Hepatocyte (in vitro differentiated cells): ENCODE measurements at regions not wholly inside any gene's neighbourhood (a gene's known extent, or its start where the extent isn't known, plus 50 kb on each side); places are given as distances from the start of the nearest gene placed in this dataset.

ENCODE experiments used
- DNase-seq: peaks from one replicate; pipeline ENCODE4 v3.0.0-alpha.2; 2016; ENCODE audit warnings: low spot score
- H2AFZ ChIP-seq: fragments of 200-600 bp; sonication (generic); 2 replicates; pipeline ENCODE4 v1.6.0; 2016; ENCODE audit warnings: antibody characterized with exemption, mild to moderate bottlenecking
- H3K27ac ChIP-seq: fragments of 200-600 bp; sonication (generic); 2 replicates; pipeline ENCODE4 v1.5.1; 2016; ENCODE audit warnings: mild to moderate bottlenecking
- H3K27me3 ChIP-seq: fragments of 200-600 bp; sonication (generic); 2 replicates; pipeline ENCODE4 v1.6.1; 2016
- H3K36me3 ChIP-seq: fragments of 200-600 bp; sonication (generic); replicated peaks from 2 replicates; pipeline ENCODE4 v1.5.1; 2016; ENCODE audit warnings: low read depth; ENCODE audit not compliant: insufficient read depth
- H3K4me1 ChIP-seq: fragments of 200-600 bp; sonication (generic); 2 replicates; pipeline ENCODE4 v1.5.1; 2016; ENCODE audit warnings: mild to moderate bottlenecking, moderate library complexity; ENCODE audit not compliant: insufficient read depth
- H3K4me2 ChIP-seq: fragments of 200-600 bp; sonication (generic); 2 replicates; pipeline ENCODE4 v1.6.0; 2016
- H3K4me3 ChIP-seq: fragments of 200-600 bp; sonication (generic); 2 replicates; pipeline ENCODE4 v1.5.1; 2016; ENCODE audit warnings: mild to moderate bottlenecking
- H3K79me2 ChIP-seq: fragments of 200-600 bp; sonication (generic); 2 replicates; pipeline ENCODE4 v1.6.0; 2017; ENCODE audit warnings: mild to moderate bottlenecking
- H3K9me2 ChIP-seq: fragments of 200-600 bp; sonication (generic); replicated peaks from 2 replicates; pipeline ENCODE4 v1.6.0; 2017; ENCODE audit warnings: mild to moderate bottlenecking; ENCODE audit not compliant: insufficient read depth
- H3K9me3 ChIP-seq: fragments of 200-600 bp; sonication (generic); 2 replicates; pipeline ENCODE4 v1.5.1; 2016; ENCODE audit warnings: low read depth, mild to moderate bottlenecking
- H4K20me1 ChIP-seq: fragments of 200-600 bp; sonication (generic); 2 replicates; pipeline ENCODE4 v1.6.0; 2016; ENCODE audit warnings: mild to moderate bottlenecking; ENCODE audit not compliant: insufficient read depth, poor library complexity, severe bottlenecking
- CTCF ChIP-seq: fragments of 200-600 bp; sonication (generic); IDR thresholded peaks from 2 replicates; pipeline ENCODE4 v1.5.1; 2016; ENCODE audit warnings: antibody characterized with exemption, mild to moderate bottlenecking; ENCODE audit not compliant: poor library complexity
- EZH2 ChIP-seq: fragments of 200-600 bp; sonication (generic); IDR thresholded peaks from 2 replicates; pipeline ENCODE4 v1.6.1; 2016; ENCODE audit warnings: antibody characterized with exemption, mild to moderate bottlenecking, borderline replicate concordance
- EZH2phosphoT487 ChIP-seq: fragments of 200-600 bp; sonication (generic); IDR thresholded peaks from one replicate; pipeline ENCODE4 v1.6.1; 2018; ENCODE audit warnings: antibody characterized with exemption, mild to moderate bottlenecking, low read depth, moderate library complexity; ENCODE audit not compliant: unreplicated experiment, severe bottlenecking
- WGBS: methylation state at CpG from one replicate; pipeline ENCODE4 v1.1.6; 2016; ENCODE audit warnings: low lambda C conversion rate; ENCODE audit errors: missing lambda C conversion rate; 5-methylcytosine and 5-hydroxymethylcytosine counted together

GRCh38 chr11:21806508-21806907 is 386.4 kb upstream of the ANO5 start:
- DNase-seq = no peak

GRCh38 chr11:21806947-21807346 is 385.9 kb upstream of the ANO5 start:
- no peaks in the 10 kb centered on the region for H3K9me3 ChIP-seq
- H3K36me3 ChIP-seq = no peaks in the 10 kb centered on the region
- no peaks in the 10 kb centered on the region for H3K79me2 ChIP-seq
- no peaks in the 10 kb centered on the region for H3K9me2 ChIP-seq
- no peak overlapping the region for H3K27ac ChIP-seq
- H3K27me3 ChIP-seq = no peaks in the 10 kb centered on the region
- TF ChIP-seq CTCF = no peak
- TF ChIP-seq EZH2phosphoT487 = no peak
- no peak for TF ChIP-seq EZH2
- H3K4me1 ChIP-seq = no peaks in the 10 kb centered on the region
- WGBS = 70% methylated on average over 1 of the region's 1 CpG
- H4K20me1 ChIP-seq = no peaks in the 10 kb centered on the region
- H3K4me2 ChIP-seq = no peak overlapping the region
- H2AFZ ChIP-seq = no peak overlapping the region
- DNase-seq = no peak
- no peak overlapping the region for H3K4me3 ChIP-seq

More at GRCh38 chr11:21806508-21806907, 386.4 kb upstream of the ANO5 start:
- no peaks in the 10 kb centered on the region for H3K36me3 ChIP-seq
- no peak overlapping the region for H3K4me3 ChIP-seq
- H3K27me3 ChIP-seq = no peaks in the 10 kb centered on the region
- no peaks in the 10 kb centered on the region for H4K20me1 ChIP-seq
- no peaks in the 10 kb centered on the region for H3K79me2 ChIP-seq
- H3K4me1 ChIP-seq = no peaks in the 10 kb centered on the region
- H3K27ac ChIP-seq = no peak overlapping the region
- no peak for TF ChIP-seq CTCF
- TF ChIP-seq EZH2phosphoT487 = no peak
- no peak for TF ChIP-seq EZH2
- H3K4me2 ChIP-seq = no peak overlapping the region
- H2AFZ ChIP-seq = no peak overlapping the region
- WGBS = 58% methylated on average over 1 of the region's 1 CpG
- no peaks in the 10 kb centered on the region for H3K9me2 ChIP-seq
- H3K9me3 ChIP-seq = no peaks in the 10 kb centered on the region

- Histone ChIP-seq H3K27me3 (no peaks in the 10 kb centered on the region), H3K4me1 (no peaks in the 10 kb centered on the region), H2AFZ (no peak overlapping the region), H3K4me2 (no peak overlapping the region), H3K27ac (no peak overlapping the region), H3K4me3 (no peak overlapping the region), H3K9me3 (no peaks in the 10 kb centered on the region), H3K36me3 (no peaks in the 10 kb centered on the region), H3K9me2 (no peaks in the 10 kb centered on the region), H4K20me1 (no peaks in the 10 kb centered on the region), H3K79me2 (no peaks in the 10 kb centered on the region)
- TF ChIP-seq CTCF (no peak), EZH2phosphoT487 (no peak), EZH2 (no peak)
- no peak for DNase-seq
- WGBS = 42% methylated on average over 2 of the region's 2 CpGs
Measured at GRCh38 chr11:21807350-21807749, 385.5 kb upstream of the ANO5 start.

GRCh38 chr11:21810650-21811049 is 382.2 kb upstream of the ANO5 start:
- Histone ChIP-seq H3K4me3 (no peak overlapping the region), H3K27me3 (no peaks in the 10 kb centered on the region), H3K36me3 (no peaks in the 10 kb centered on the region), H3K4me2 (no peak overlapping the region), H4K20me1 (no peaks in the 10 kb centered on the region), H2AFZ (no peak overlapping the region), H3K4me1 (no peaks in the 10 kb centered on the region), H3K9me2 (no peaks in the 10 kb centered on the region), H3K27ac (no peak overlapping the region), H3K79me2 (no peaks in the 10 kb centered on the region), H3K9me3 (no peaks in the 10 kb centered on the region)
- TF ChIP-seq CTCF = no peak
- no peak for TF ChIP-seq EZH2
- TF ChIP-seq EZH2phosphoT487 = no peak
- 90% methylated on average over 7 of the region's 7 CpGs for WGBS
- no peak for DNase-seq
